Common myeloid progenitor, CD34-positive (primary cell): ENCODE measurements at regions not wholly inside any gene's neighbourhood (a gene's known extent, or its start where the extent isn't known, plus 50 kb on each side); places are given as distances from the start of the nearest gene placed in this dataset.

Experiments used
- CTCF ChIA-PET: fragments of 350-600 bp; sonication (Branson Sonifier 250); formaldehyde crosslinking; loops from one replicate; lab custom pipeline; 2021; ENCODE audit warnings: antibody characterized with exemption; lab: Charles Lee
- POLR2A ChIA-PET: fragments of 350-600 bp; sonication (Branson Sonifier 250); formaldehyde crosslinking; loops from one replicate; lab custom pipeline; 2021; ENCODE audit warnings: antibody characterized with exemption; lab: Charles Lee
- DNase-seq, 3 donors: peaks; one replicate each; pipeline versions ENCODE4 v3.0.0 to v3.0.0-alpha.2; 2013
- H3K27ac ChIP-seq, 2 experiments: 1 replicate in 1 of 2; 2 replicates in 1 of 2; pipeline ENCODE4 v1.7.0; 2013; ENCODE audit warnings: inconsistent platforms in 2 of 2, low read length in 2 of 2, mild to moderate bottlenecking in 2 of 2, low read depth in 1 of 2, moderate library complexity in 1 of 2; ENCODE audit not compliant: severe bottlenecking in 2 of 2, insufficient read depth in 1 of 2, poor library complexity in 1 of 2
- H3K27me3 ChIP-seq, 5 experiments: replicated peaks in 2 of 5; 1 replicate in 3 of 5; 2 replicates in 2 of 5; pipeline versions ENCODE4 v1.6.1 to v1.7.0; 2013; ENCODE audit warnings: low read length in 4 of 5, mild to moderate bottlenecking in 2 of 5, moderate library complexity in 2 of 5, inconsistent platforms in 1 of 5; ENCODE audit not compliant: insufficient read depth in 5 of 5, control insufficient read depth in 4 of 5
- H3K36me3 ChIP-seq, 4 experiments: 1 replicate in 2 of 4; 2 replicates in 2 of 4; pipeline versions ENCODE4 v1.6.1 to v1.7.0; 2013; ENCODE audit warnings: low read length in 3 of 4, control low read depth in 1 of 4, mild to moderate bottlenecking in 1 of 4; ENCODE audit not compliant: control insufficient read depth in 4 of 4, insufficient read depth in 4 of 4
- H3K4me1 ChIP-seq, 4 experiments: 1 replicate in 3 of 4; 2 replicates in 1 of 4; pipeline versions ENCODE4 v1.6.1 to v1.7.1; 2013; ENCODE audit warnings: low read length in 3 of 4, mild to moderate bottlenecking in 3 of 4, control low read depth in 1 of 4, inconsistent platforms in 1 of 4, moderate library complexity in 1 of 4; ENCODE audit not compliant: control insufficient read depth in 4 of 4, insufficient read depth in 4 of 4; ENCODE audit errors: control extremely low read depth in 1 of 4
- H3K4me3 ChIP-seq, 7 experiments: 1 replicate in 4 of 7; 2 replicates in 3 of 7; pipeline versions ENCODE4 v1.5.1 to v1.7.0; 2013; ENCODE audit warnings: mild to moderate bottlenecking in 7 of 7, low read length in 6 of 7, moderate library complexity in 6 of 7, inconsistent platforms in 2 of 7, low read depth in 2 of 7, control low read depth in 1 of 7; ENCODE audit not compliant: insufficient read depth in 4 of 7, control insufficient read depth in 1 of 7; ENCODE audit errors: extremely low read depth in 1 of 7
- H3K9me3 ChIP-seq, 5 experiments: 1 replicate in 4 of 5; 2 replicates in 1 of 5; pipeline versions ENCODE4 v1.6.1 to v1.7.1; 2013; ENCODE audit warnings: low read length in 4 of 5, mild to moderate bottlenecking in 2 of 5, inconsistent platforms in 1 of 5, low read depth in 1 of 5, moderate library complexity in 1 of 5; ENCODE audit not compliant: control insufficient read depth in 4 of 5, insufficient read depth in 2 of 5; ENCODE audit errors: control extremely low read depth in 1 of 5
- WGBS: methylation state at CpG from one replicate; pipeline ENCODE4 v1.1.5; 2013; ENCODE audit not compliant: insufficient coverage; 5-methylcytosine and 5-hydroxymethylcytosine counted together

- Histone ChIP-seq H3K4me3 (no peak overlapping the region), H3K27me3 (no peaks in the 10 kb centered on the region), H3K27ac (no peak overlapping the region), H3K4me1 (no peaks in the 10 kb centered on the region), H3K9me3 (no peaks in the 10 kb centered on the region), H3K36me3 (no peaks in the 10 kb centered on the region)
- WGBS = no CpG with 5 or more reads among the region's 1 CpG
- no peak for DNase-seq
- CTCF ChIA-PET = no interaction called here
- POLR2A ChIA-PET = no interaction called here
Observed at GRCh38 chr2:83665154-83665553, 793.9 kb downstream of the SUCLG1 start.

GRCh38 chr2:83661711-83662110, 797.4 kb downstream of the SUCLG1 start:
- Histone ChIP-seq H3K27ac (no peak overlapping the region), H3K4me1 (no peaks in the 10 kb centered on the region), H3K36me3 (no peaks in the 10 kb centered on the region), H3K9me3 (no peaks in the 10 kb centered on the region), H3K4me3 (no peak overlapping the region), H3K27me3 (no peaks in the 10 kb centered on the region)
- ChIA-PET CTCF (no interaction called here), POLR2A (no interaction called here)
- DNase-seq = no peak
- WGBS = no CpG with 5 or more reads among the region's 1 CpG

- DNase-seq = no peak
Observed at GRCh38 chr2:83654091-83654611, 804.9 kb downstream of the SUCLG1 start.

GRCh38 chr2:83650898-83651297, 808.2 kb downstream of the SUCLG1 start:
- Histone ChIP-seq H3K27me3 (no peaks in the 10 kb centered on the region), H3K36me3 (no peaks in the 10 kb centered on the region), H3K4me1 (no peaks in the 10 kb centered on the region), H3K27ac (no peak overlapping the region), H3K4me3 (no peak overlapping the region), H3K9me3 (no peaks in the 10 kb centered on the region)
- no peak for DNase-seq
- 100% methylated on average over 1 of the region's 1 CpG for WGBS
- POLR2A ChIA-PET = no interaction called here
- CTCF ChIA-PET = no interaction called here

More at GRCh38 chr2:83654091-83654611, 804.9 kb downstream of the SUCLG1 start:
- Histone ChIP-seq H3K36me3 (no peaks in the 10 kb centered on the region), H3K4me1 (no peaks in the 10 kb centered on the region), H3K27me3 (no peaks in the 10 kb centered on the region), H3K27ac (no peak overlapping the region), H3K9me3 (no peaks in the 10 kb centered on the region), H3K4me3 (no peak overlapping the region)
- no CpG with 5 or more reads among the region's 1 CpG for WGBS
- POLR2A ChIA-PET = no interaction called here
- CTCF ChIA-PET = no interaction called here

GRCh38 chr2:83650161-83650560, 808.9 kb downstream of the SUCLG1 start:
- CTCF ChIA-PET = no interaction called here
- WGBS = no CpG with 5 or more reads among the region's 2 CpGs
- POLR2A ChIA-PET = no interaction called here
- H3K4me1 ChIP-seq = no peaks in the 10 kb centered on the region
- DNase-seq = no peak
- no peak overlapping the region for H3K4me3 ChIP-seq
- no peaks in the 10 kb centered on the region for H3K36me3 ChIP-seq
- H3K27ac ChIP-seq = no peak overlapping the region
- no peaks in the 10 kb centered on the region for H3K27me3 ChIP-seq
- no peaks in the 10 kb centered on the region for H3K9me3 ChIP-seq

- no peak overlapping the region for H3K4me3 ChIP-seq
- no peak overlapping the region for H3K27ac ChIP-seq
- no peaks in the 10 kb centered on the region for H3K4me1 ChIP-seq
- H3K36me3 ChIP-seq = no peaks in the 10 kb centered on the region
- no peak for DNase-seq
- no peaks in the 10 kb centered on the region for H3K9me3 ChIP-seq
- POLR2A ChIA-PET = no interaction called here
- H3K27me3 ChIP-seq = no peaks in the 10 kb centered on the region
- CTCF ChIA-PET = no interaction called here
Observed at GRCh38 chr2:83640506-83640905, 818.6 kb downstream of the SUCLG1 start.

- ChIA-PET CTCF (no interaction called here), POLR2A (no interaction called here)
- DNase-seq = no peak
- H3K4me1 ChIP-seq = no peaks in the 10 kb centered on the region
- H3K36me3 ChIP-seq = no peaks in the 10 kb centered on the region
- no peaks in the 10 kb centered on the region for H3K27me3 ChIP-seq
- WGBS = 50% methylated on average over 1 of the region's 2 CpGs
- H3K4me3 ChIP-seq = no peak overlapping the region
- peaks cover 0 to 2% (median 0%) of the 10 kb centered on the region in 5 experiments for H3K9me3 ChIP-seq
- H3K27ac ChIP-seq = no peak overlapping the region
Observed at GRCh38 chr2:83633423-83633822, 825.7 kb downstream of the SUCLG1 start.
